Body of pancreas (tissue), 4 donors: ENCODE measurements at regions not wholly inside any gene's neighbourhood (a gene's known extent, or its start where the extent isn't known, plus 50 kb on each side); places are given as distances from the start of the nearest gene placed in this dataset.

ENCODE experiments used
- ATAC-seq: fragments of 150-250 bp; one replicate; pipeline ENCODE4 v1.9.1; 2016
- DNase-seq, 4 donors: peaks; one replicate each; pipeline ENCODE4 v3.0.0-alpha.2; 2019
- H3K27ac ChIP-seq, 4 donors: fragments of 200-600 bp; sonication (generic); 1 replicate in 3 of 4; 2 replicates in 1 of 4; pipeline versions ENCODE4 v1.5.1 to v1.6.1; 2016 to 2019; ENCODE audit warnings: mild to moderate bottlenecking in 1 of 4, mixed read lengths in 1 of 4, moderate library complexity in 1 of 4
- H3K27me3 ChIP-seq, 2 donors: fragments of 200-600 bp; sonication (generic); one replicate each; pipeline ENCODE4 v1.6.0; 2016; ENCODE audit warnings: mild to moderate bottlenecking in 1 of 2
- H3K36me3 ChIP-seq, 2 donors: fragments of 200-600 bp; sonication (generic); replicated peaks in 1 of 2; 2 replicates each; pipeline ENCODE4 v1.5.1; 2016; ENCODE audit warnings: low read depth in 2 of 2; ENCODE audit not compliant: insufficient read depth in 1 of 2
- H3K4me1 ChIP-seq: fragments of 200-600 bp; sonication (generic); one replicate; pipeline ENCODE4 v1.6.0; 2016
- H3K4me3 ChIP-seq, 2 donors: fragments of 200-600 bp; sonication (generic); 1 replicate in 1 of 2; 2 replicates in 1 of 2; pipeline ENCODE4 v1.5.1; 2016 to 2019
- H3K9me3 ChIP-seq, 3 donors: fragments of 200-600 bp; sonication (generic); 1 replicate in 2 of 3; 2 replicates in 1 of 3; pipeline ENCODE4 v1.5.1; 2016
- POLR2A ChIP-seq, 3 donors: fragments of 450-650 bp; IDR thresholded peaks; one replicate each; pipeline ENCODE4 v1.6.1; 2016; ENCODE audit warnings: antibody characterized with exemption in 3 of 3, mild to moderate bottlenecking in 2 of 3
- WGBS, 2 donors: methylation state at CpG; one replicate each; pipeline ENCODE4 v1.1.5; 2017; 5-methylcytosine and 5-hydroxymethylcytosine counted together
- intact Hi-C: fragments of 100-400 bp; cut with DNase I; formaldehyde crosslinking; loops from one replicate; pipeline ENCODE4 v1.15.1; 2023
- TF ChIP-seq, protein P1 (sequence below), 7 experiments: fragments of 450-650 bp in 4 of 7; fragments of 200-600 bp in 3 of 7; sonication (generic) in 3 of 7; IDR thresholded peaks; one replicate each; pipeline ENCODE4 v1.5.1; 2016 to 2019; ENCODE audit warnings: antibody characterized with exemption in 7 of 7

DNA sequence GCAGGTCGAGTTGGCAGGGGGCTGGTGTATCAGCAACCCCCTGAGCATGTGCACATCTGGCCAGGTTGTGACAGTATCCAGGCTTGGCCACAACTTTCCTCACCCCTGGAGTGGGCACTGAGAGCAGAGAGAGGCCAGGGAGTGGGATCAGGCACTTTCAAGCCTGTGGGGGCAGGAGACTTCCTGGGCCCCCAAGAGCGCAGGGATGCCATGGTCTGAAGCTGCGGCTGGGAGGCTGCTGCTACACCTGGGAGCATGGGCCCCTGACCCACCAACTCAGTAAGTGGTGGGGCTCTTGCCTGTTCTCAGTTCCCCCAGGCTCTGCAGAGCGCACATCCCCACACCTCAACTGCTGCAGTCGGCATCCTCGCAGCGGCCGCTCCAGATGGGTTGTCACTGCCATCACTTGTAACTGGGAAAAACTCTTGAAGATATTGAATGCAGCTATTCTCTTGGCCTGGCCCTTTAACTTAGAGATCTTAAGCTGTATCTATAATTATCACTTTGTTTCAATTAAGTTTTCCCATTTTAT lies 245.4 kb upstream of the SLITRK1 start:
- TF ChIP-seq, protein P1, sequence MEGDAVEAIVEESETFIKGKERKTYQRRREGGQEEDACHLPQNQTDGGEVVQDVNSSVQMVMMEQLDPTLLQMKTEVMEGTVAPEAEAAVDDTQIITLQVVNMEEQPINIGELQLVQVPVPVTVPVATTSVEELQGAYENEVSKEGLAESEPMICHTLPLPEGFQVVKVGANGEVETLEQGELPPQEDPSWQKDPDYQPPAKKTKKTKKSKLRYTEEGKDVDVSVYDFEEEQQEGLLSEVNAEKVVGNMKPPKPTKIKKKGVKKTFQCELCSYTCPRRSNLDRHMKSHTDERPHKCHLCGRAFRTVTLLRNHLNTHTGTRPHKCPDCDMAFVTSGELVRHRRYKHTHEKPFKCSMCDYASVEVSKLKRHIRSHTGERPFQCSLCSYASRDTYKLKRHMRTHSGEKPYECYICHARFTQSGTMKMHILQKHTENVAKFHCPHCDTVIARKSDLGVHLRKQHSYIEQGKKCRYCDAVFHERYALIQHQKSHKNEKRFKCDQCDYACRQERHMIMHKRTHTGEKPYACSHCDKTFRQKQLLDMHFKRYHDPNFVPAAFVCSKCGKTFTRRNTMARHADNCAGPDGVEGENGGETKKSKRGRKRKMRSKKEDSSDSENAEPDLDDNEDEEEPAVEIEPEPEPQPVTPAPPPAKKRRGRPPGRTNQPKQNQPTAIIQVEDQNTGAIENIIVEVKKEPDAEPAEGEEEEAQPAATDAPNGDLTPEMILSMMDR (IDR thresholded peaks at IDR 0.05), result no peak
- no peak for TF ChIP-seq POLR2A (IDR thresholded peaks at IDR 0.05)
- Histone ChIP-seq H3K4me1 (no peaks in the 10 kb centered on the region), H3K27ac (no peak overlapping the region), H3K4me3 (no peak overlapping the region), H3K9me3 (no peaks in the 10 kb centered on the region), H3K36me3 (no peaks in the 10 kb centered on the region), H3K27me3 (no peaks in the 10 kb centered on the region)
- intact Hi-C loops, result no loop called here
- ATAC-seq (no peak), DNase-seq (no peak)
- 93 to 94% methylated on average over 6 to 8 of the region's 8 CpGs for WGBS, 2 donors

DNA sequence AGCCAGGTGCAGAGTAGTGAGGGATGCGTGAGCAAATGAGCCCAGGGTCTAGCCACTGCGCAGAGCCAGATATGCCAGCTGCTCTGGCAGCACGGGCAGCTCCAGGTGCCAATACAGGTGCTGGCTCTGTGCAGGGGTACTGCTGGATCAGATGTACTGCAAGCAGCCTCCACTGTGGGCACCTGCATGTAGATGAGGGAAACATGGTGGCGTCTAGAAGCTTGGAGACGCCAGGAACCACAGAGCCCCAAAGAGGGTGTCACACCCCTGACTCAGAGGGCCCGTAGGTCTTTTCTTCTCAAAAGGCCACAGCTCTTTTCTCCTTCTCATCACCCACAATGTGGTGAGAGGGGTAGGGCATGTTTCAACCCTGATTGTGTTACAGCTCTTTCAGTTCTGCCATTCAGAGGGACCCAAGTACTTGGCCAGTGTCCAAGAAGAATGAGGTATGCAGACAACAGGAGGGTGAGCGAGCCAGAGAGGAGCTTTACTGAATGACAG lies 244.4 kb upstream of the SLITRK1 start:
- 68 to 78% methylated on average over 5 to 7 of the region's 7 CpGs for WGBS, 2 donors
- Histone ChIP-seq H3K27me3 (no peaks in the 10 kb centered on the region), H3K4me3 (no peak overlapping the region), H3K4me1 (no peaks in the 10 kb centered on the region), H3K9me3 (no peaks in the 10 kb centered on the region), H3K27ac (no peak overlapping the region), H3K36me3 (no peaks in the 10 kb centered on the region)
- peak in 1 of 4 donors; percentile 10 for DNase-seq
- intact Hi-C loops, result no loop called here
- TF ChIP-seq, protein P1 (IDR thresholded peaks at IDR 0.05), result no peak
- TF ChIP-seq POLR2A (IDR thresholded peaks at IDR 0.05), result no peak
- ATAC-seq, result no peak

DNA sequence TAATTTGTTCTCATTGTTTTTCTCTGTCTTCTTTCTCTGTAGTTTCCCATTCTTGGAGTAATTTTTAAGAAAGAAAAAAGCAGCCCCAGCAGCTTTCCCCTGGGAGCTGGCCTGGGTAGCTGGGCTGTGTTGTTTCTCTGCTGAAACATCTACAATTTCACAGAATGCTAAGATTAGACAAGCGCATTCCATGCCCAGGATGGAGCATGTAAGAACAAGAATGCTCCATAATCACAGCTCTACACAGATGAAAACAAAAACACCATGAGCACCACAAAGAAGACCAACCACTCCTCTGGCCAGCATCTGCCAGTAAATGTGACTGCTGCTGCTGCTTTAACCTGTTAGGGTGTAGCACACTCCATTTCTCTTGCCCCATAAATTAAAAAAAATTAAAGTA lies 239.2 kb upstream of the SLITRK1 start:
- no peaks in the 10 kb centered on the region for H3K4me1 ChIP-seq
- H3K27me3 ChIP-seq, result no peaks in the 10 kb centered on the region
- TF ChIP-seq, protein P1 (IDR thresholded peaks at IDR 0.05), result no peak
- TF ChIP-seq POLR2A (IDR thresholded peaks at IDR 0.05), result no peak
- no peak overlapping the region for H3K27ac ChIP-seq
- DNase-seq, result no peak
- WGBS, 2 donors, result 80 to 94% methylated on average over 1 of the region's 1 CpG
- intact Hi-C loops, result no loop called here
- H3K4me3 ChIP-seq, result no peak overlapping the region
- H3K9me3 ChIP-seq, result no peaks in the 10 kb centered on the region
- no peak for ATAC-seq
- no peaks in the 10 kb centered on the region for H3K36me3 ChIP-seq

DNA sequence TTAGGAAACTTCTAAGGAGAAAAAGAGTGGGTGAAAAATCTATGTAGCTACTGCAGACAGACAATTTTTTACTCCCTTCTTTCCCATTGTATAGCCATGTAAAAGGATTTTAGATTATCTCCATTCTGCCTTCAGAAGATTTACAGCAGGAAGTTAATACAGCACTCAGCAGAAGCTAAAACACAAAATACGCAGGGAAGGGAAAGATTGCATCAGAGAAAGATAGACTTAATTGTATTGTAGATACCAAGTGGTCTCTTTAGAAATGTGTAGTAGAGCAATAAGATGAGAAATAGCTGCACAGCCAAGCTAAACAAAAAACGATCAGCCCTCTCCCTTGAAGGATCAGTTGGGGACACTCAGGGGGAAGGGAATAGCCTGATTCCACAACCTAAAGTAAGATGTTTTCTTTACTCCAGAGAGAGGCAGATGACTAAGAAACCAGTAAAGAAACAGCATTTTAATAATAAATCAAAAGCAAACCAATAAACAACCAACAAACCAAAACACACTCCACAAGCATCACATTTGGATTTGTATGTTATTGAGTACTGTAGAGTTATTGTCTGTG lies 236.7 kb upstream of the SLITRK1 start:
- 31 to 41% methylated on average over 2 of the region's 2 CpGs for WGBS, 2 donors
- TF ChIP-seq POLR2A (IDR thresholded peaks at IDR 0.05), result no peak
- TF ChIP-seq, protein P1 (IDR thresholded peaks at IDR 0.05), result no peak
- Histone ChIP-seq H3K4me3 (no peak overlapping the region), H3K27ac (no peak overlapping the region), H3K27me3 (no peaks in the 10 kb centered on the region), H3K9me3 (no peaks in the 10 kb centered on the region), H3K4me1 (no peaks in the 10 kb centered on the region), H3K36me3 (no peaks in the 10 kb centered on the region)
- intact Hi-C loops, result no loop called here
- ATAC-seq (no peak), DNase-seq (no peak)

DNA sequence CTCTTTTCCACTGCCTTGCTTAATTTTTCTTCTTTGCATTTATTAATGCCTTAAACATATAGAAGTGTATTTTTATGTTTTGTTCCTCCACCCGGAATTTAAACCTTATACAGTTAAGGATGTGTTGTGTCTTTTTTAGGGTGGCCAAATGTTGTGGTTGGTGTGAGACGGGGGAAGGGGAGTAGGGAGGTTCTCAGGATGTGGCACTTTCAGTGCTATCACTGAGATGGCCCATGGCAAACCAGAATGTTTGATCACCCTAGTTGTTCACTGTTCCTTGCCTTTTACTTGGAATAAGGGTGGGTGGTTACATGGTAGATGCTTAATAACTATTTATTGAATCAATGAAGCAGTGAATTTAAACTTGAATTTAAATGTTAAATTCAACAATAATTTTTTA lies 216.0 kb upstream of the SLITRK1 start:
- H3K27me3 ChIP-seq, result no peaks in the 10 kb centered on the region

More for the DNA sequence above, 216.0 kb upstream of the SLITRK1 start:
- TF ChIP-seq, protein P1 (IDR thresholded peaks at IDR 0.05), result no peak
- TF ChIP-seq POLR2A (IDR thresholded peaks at IDR 0.05), result no peak
- intact Hi-C loops, result no loop called here
- Histone ChIP-seq H3K27ac (no peak overlapping the region), H3K9me3 (no peaks in the 10 kb centered on the region), H3K4me1 (no peaks in the 10 kb centered on the region), H3K4me3 (no peak overlapping the region), H3K36me3 (no peaks in the 10 kb centered on the region)
- WGBS, 2 donors, result 81 to 85% methylated on average over 2 of the region's 2 CpGs
- DNase-seq (no peak), ATAC-seq (no peak)
